CD4-positive, alpha-beta T cell (primary cell): ENCODE measurements at regions not wholly inside any gene's neighbourhood (a gene's known extent, or its start where the extent isn't known, plus 50 kb on each side); places are given as distances from the start of the nearest gene placed in this dataset.
"Not testable (repeated sequence)": the region's sequence is repeated elsewhere in the genome, so short reads cannot be mapped to it uniquely, and the experiment has no call there.

Experiments
- ATAC-seq: fragments of 200-7000 bp; cut with Tn5 transposase; one replicate; pipeline ENCODE4 v1.10.0; 2022; ENCODE audit warnings: mild to moderate bottlenecking; ENCODE audit not compliant: poor library complexity
- CTCF ChIA-PET: fragments of 350-600 bp; sonication (Branson Sonifier 250); formaldehyde crosslinking; loops from one replicate; lab custom pipeline; 2021; ENCODE audit warnings: antibody characterized with exemption, inconsistent platforms; lab: Charles Lee
- POLR2A ChIA-PET: fragments of 350-600 bp; sonication (Branson Sonifier 250); formaldehyde crosslinking; loops from one replicate; lab custom pipeline; 2021; ENCODE audit warnings: antibody characterized with exemption, inconsistent platforms; lab: Charles Lee
- DNase-seq, 14 experiments: peaks; one replicate each; pipeline ENCODE4 v3.0.0-alpha.2; 2013 to 2020; ENCODE audit warnings: mixed read lengths in 2 of 14
- H3K27ac ChIP-seq, 2 donors: one replicate each; pipeline versions ENCODE4 v1.5.1 to v1.7.0; 2013; ENCODE audit warnings: low read length in 2 of 2, low read depth in 1 of 2, mild to moderate bottlenecking in 1 of 2
- H3K27me3 ChIP-seq, 2 experiments: 1 replicate in 1 of 2; 2 replicates in 1 of 2; pipeline versions ENCODE4 v1.6.1 to v1.7.0; 2013; ENCODE audit warnings: low read length in 2 of 2, control low read depth in 1 of 2, mild to moderate bottlenecking in 1 of 2, moderate library complexity in 1 of 2; ENCODE audit not compliant: insufficient read depth in 2 of 2, control insufficient read depth in 1 of 2
- H3K36me3 ChIP-seq: one replicate; pipeline ENCODE4 v1.6.1; 2013; ENCODE audit warnings: low read length, control low read depth; ENCODE audit not compliant: insufficient read depth
- H3K4me1 ChIP-seq: one replicate; pipeline ENCODE4 v1.6.1; 2013; ENCODE audit warnings: low read length, control low read depth; ENCODE audit not compliant: insufficient read depth
- H3K4me3 ChIP-seq: one replicate; pipeline ENCODE4 v1.5.1; 2013; ENCODE audit warnings: mild to moderate bottlenecking, low read length, moderate library complexity
- H3K9me3 ChIP-seq, 2 experiments: 1 replicate in 1 of 2; 2 replicates in 1 of 2; pipeline versions ENCODE4 v1.6.1 to v1.7.0; 2013; ENCODE audit warnings: low read length in 2 of 2, mild to moderate bottlenecking in 2 of 2, control low read depth in 1 of 2, moderate library complexity in 1 of 2; ENCODE audit not compliant: control insufficient read depth in 1 of 2, insufficient read depth in 1 of 2
- H3K27ac Mint-ChIP-seq: one replicate; pipeline ENCODE4 v1.8.0; 2020; ENCODE audit warnings: mixed read lengths
- H3K27me3 Mint-ChIP-seq: one replicate; pipeline ENCODE4 v1.8.0; 2021; ENCODE audit warnings: mixed read lengths
- H3K36me3 Mint-ChIP-seq: one replicate; pipeline ENCODE4 v1.8.0; 2021; ENCODE audit warnings: low read depth, mixed read lengths
- H3K4me1 Mint-ChIP-seq: one replicate; pipeline ENCODE4 v1.8.0; 2021; ENCODE audit warnings: low read depth, mixed read lengths
- H3K4me3 Mint-ChIP-seq: one replicate; pipeline ENCODE4 v1.8.0; 2020; ENCODE audit warnings: mild to moderate bottlenecking, mixed read lengths
- H3K9me3 Mint-ChIP-seq: one replicate; pipeline ENCODE4 v1.8.0; 2020; ENCODE audit warnings: mixed read lengths
- CTCF ChIP-seq: fragments of 200-600 bp; IDR thresholded peaks from one replicate; pipeline ENCODE4 v1.8.0; 2022; ENCODE audit warnings: antibody characterized with exemption, mild to moderate bottlenecking
- intact Hi-C, 2 experiments: fragments of 100-400 bp; cut with DNase I in 1 of 2; cut with micrococcal nuclease in 1 of 2; formaldehyde crosslinking; loops; one replicate each; pipeline versions ENCODE4 v1.15.1 to v1.9.0; 2023 to 2025; cut with DNase I, micrococcal nuclease

- DNase-seq: no peak
- H3K27ac ChIP-seq: no peak overlapping the region
- no peaks in the 10 kb centered on the region for H3K36me3 Mint-ChIP-seq
- no peaks in the 10 kb centered on the region for H3K4me1 ChIP-seq
- intact Hi-C loops: loop anchor here in 1 of 2 experiments (5.0 kb wide), 1 partner anchor 180 kb away; no protein-coding TSS in a partner anchor
- TF ChIP-seq CTCF: no peak
- no peak overlapping the region for H3K4me3 ChIP-seq
- peaks cover 0 to 2% of the 10 kb centered on the region in 2 experiments for H3K27me3 ChIP-seq
- H3K4me1 Mint-ChIP-seq: peaks cover 6% of the 10 kb centered on the region
- H3K9me3 Mint-ChIP-seq: no peaks in the 10 kb centered on the region
- H3K36me3 ChIP-seq: no peaks in the 10 kb centered on the region
- peaks cover 9% of the 10 kb centered on the region for H3K27me3 Mint-ChIP-seq
- POLR2A ChIA-PET: interaction anchor here (0.7 kb wide), 2 partner anchors 118 to 731 kb away, joined by 3 read pairs; partner anchors contain the start of gene NAT10
- ATAC-seq: no peak
- CTCF ChIA-PET: interaction anchor here (0.5 to 1.7 kb wide), 11 partner anchors 9 to 365 kb away, joined by 3 to 10 read pairs (median 3); no protein-coding TSS in a partner anchor
- no peak overlapping the region for H3K4me3 Mint-ChIP-seq
- peaks cover 0 to 3% of the 10 kb centered on the region in 2 experiments for H3K9me3 ChIP-seq
- H3K27ac Mint-ChIP-seq: no peak overlapping the region
These were observed 64.0 kb upstream of the CAPRIN1 start for GRCh38 chr11:33987545-33987944.

GRCh38 chr11:33986597-33987501 is 64.7 kb upstream of the CAPRIN1 start:
- CTCF ChIA-PET: interaction anchor here (0.5 to 1.7 kb wide), 6 partner anchors 10 to 187 kb away, joined by 3 to 8 read pairs (median 3); no protein-coding TSS in a partner anchor
- H3K27ac Mint-ChIP-seq, ATAC-seq, H3K4me3 ChIP-seq, DNase-seq, H3K27me3 Mint-ChIP-seq, H3K9me3 Mint-ChIP-seq, H3K36me3 Mint-ChIP-seq, H3K4me1 Mint-ChIP-seq, H3K27ac ChIP-seq, H3K9me3 ChIP-seq, POLR2A ChIA-PET, H3K4me3 Mint-ChIP-seq, H3K4me1 ChIP-seq, H3K36me3 ChIP-seq, H3K27me3 ChIP-seq: not testable (repeated sequence)
- intact Hi-C loops: loop anchor here in 1 of 2 experiments (5.0 kb wide), 1 partner anchor 180 kb away; no protein-coding TSS in a partner anchor

DNA sequence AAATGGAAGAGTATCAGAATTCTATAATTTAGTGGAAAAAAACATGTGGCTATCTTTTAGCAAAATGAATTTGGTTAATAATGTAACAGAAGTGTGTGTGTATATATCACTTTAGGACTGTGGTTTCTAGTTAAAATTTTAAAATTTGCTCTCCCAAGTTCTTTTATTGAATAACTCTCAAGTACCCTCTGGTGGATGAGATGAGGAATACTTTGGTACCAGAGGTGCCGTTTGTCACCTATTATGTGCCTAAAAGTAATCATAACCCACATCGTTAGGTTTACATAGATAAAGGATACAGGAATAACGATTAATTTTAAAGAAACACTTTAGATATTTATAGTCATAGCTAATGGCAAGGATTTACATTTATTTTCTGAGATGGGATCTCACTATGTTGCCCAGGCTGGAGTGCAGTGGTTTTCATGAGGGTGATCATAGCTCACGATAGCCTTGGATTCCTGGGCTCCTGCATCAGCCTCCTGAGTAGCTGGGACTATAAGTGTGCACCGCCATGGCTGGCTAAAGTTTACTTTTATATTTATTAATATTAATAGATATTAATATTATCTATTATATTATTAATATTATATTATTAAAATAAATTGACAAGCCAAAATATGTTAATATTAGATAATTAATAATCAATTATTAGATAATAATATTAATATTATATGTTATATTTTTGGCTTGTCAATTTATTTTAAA is 66.7 kb upstream of the CAPRIN1 start:
- H3K27me3 Mint-ChIP-seq: peaks cover 16% of the 10 kb centered on the region
- H3K9me3 Mint-ChIP-seq: no peaks in the 10 kb centered on the region
- Histone ChIP-seq H3K36me3 (no peaks in the 10 kb centered on the region), H3K4me3 (no peak overlapping the region), H3K9me3 (peaks cover 0 to 3% of the 10 kb centered on the region in 2 experiments), H3K27me3 (peaks cover 0 to 2% of the 10 kb centered on the region in 2 experiments), H3K27ac (no peak overlapping the region), H3K4me1 (no peaks in the 10 kb centered on the region)
- intact Hi-C loops: loop anchor here in 1 of 2 experiments (5.0 kb wide), 1 partner anchor 178 kb away; no protein-coding TSS in a partner anchor
- ATAC-seq (no peak), DNase-seq (no peak)
- H3K4me1 Mint-ChIP-seq: no peaks in the 10 kb centered on the region
- no peak overlapping the region for H3K4me3 Mint-ChIP-seq
- no peak overlapping the region for H3K27ac Mint-ChIP-seq
- no peaks in the 10 kb centered on the region for H3K36me3 Mint-ChIP-seq
- no peak for TF ChIP-seq CTCF
- ChIA-PET POLR2A (no interaction called here), CTCF (interaction anchor here (1.1 kb wide), 1 partner anchor 127 kb away, joined by 3 read pairs; no protein-coding TSS in a partner anchor)
